GM19324 (cell line): ENCODE measurements at regions not wholly inside any gene's neighbourhood (a gene's known extent, or its start where the extent isn't known, plus 50 kb on each side); places are given as distances from the start of the nearest gene placed in this dataset.

Experiments used
- ATAC-seq: cut with Tn5 transposase; IDR thresholded peaks from one replicate; pipeline ENCODE4 v1.9.1; 2021; ENCODE audit warnings: mild to moderate bottlenecking, moderate library complexity; ENCODE audit not compliant: unreplicated experiment, low FRiP score

DNA sequence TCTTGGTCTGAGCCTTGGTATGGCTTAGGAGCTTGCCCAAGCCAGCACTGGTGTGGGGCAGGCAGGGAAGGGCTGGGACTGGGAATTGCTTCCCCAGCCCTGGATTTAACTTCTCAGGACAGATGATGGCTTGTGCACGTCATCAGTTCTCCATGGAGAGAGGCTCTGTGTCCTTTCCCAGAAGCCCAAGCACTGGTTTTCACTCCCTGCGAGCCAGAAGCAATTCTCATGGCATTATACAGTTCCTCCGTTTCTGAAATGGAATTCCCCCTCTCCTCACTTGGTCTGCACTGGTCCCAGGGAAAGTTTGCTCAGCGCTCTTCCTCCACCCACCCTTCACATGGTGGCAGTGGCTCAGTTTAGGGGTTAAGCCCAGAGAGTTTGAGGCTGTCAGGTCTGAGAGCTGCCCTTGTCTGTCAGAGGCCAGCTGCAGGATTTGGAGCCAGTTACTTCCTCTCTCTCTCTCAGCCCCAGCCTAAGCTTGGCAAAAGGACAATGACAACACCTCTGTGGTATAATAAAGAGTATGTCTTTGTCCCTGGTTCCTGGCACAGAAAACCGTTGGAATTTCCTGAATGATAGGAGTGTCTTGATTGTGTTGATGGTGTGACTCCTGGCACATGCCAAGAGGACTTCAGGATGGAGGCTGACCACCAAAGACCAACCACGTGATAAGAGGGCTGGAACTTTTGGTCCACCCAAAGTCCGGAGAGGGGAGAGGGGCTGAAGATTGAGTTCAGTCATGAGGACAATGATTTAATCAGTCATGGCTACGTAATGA, 219.6 kb upstream of the TNRC6C start:
- ATAC-seq = no peak

DNA sequence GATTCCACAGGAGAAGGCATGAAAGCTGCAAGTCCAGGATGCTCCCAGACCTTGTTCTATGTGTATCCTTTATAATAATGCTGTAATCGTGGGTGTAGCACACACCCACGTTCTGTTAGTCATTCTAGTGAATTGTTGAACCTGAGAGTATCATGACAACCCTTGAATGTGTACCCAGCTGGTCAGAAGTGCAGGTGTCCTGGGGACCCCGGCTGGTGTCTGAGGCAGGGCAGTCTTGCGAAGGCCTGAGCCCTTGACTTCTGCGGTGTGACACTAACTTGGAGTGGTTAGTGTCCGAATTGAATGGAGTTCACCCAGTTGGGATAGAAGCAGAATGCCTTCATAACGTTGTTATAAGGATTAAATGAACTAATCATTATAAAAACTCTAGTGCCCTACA, 218.0 kb upstream of the TNRC6C start:
- no peak for ATAC-seq

DNA sequence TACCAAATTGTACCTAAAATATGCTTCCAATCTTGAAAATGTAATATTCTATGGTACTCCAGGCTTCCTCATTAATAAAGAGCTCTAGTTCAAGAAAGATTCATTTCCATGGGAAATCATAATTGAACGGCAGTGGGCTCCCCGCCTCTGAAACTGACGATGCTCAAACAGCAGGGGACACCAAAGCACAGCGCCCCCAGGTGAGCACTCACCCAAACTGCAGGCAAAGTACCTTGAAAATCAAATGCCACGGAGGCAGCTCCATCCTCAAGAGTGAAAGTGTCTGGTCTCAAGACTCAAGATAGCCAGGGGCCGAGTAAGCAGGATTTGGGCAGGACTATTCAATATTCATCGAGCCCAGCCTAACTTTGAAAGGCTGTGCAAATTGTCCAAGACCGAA, 217.4 kb upstream of the TNRC6C start:
- ATAC-seq = no peak

DNA sequence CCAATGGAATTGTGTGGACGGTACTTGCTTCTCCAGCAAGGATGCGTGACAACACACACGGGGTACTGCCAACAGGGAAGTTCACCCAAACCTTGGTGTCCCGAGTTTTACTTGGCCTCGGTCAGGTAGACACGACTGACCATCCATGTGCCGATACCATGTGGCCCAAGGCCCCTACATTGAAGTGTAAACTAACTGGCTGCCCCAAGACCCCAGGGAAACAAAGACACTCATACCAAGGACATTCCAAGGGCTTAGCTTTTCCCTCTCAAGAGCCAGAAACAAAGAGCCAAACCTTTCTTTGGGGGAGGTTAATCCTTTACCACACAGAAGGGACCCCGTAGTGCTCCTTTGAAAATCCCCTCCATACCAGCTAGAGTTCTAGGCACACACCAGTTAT, 215.9 kb upstream of the TNRC6C start:
- no peak for ATAC-seq

DNA sequence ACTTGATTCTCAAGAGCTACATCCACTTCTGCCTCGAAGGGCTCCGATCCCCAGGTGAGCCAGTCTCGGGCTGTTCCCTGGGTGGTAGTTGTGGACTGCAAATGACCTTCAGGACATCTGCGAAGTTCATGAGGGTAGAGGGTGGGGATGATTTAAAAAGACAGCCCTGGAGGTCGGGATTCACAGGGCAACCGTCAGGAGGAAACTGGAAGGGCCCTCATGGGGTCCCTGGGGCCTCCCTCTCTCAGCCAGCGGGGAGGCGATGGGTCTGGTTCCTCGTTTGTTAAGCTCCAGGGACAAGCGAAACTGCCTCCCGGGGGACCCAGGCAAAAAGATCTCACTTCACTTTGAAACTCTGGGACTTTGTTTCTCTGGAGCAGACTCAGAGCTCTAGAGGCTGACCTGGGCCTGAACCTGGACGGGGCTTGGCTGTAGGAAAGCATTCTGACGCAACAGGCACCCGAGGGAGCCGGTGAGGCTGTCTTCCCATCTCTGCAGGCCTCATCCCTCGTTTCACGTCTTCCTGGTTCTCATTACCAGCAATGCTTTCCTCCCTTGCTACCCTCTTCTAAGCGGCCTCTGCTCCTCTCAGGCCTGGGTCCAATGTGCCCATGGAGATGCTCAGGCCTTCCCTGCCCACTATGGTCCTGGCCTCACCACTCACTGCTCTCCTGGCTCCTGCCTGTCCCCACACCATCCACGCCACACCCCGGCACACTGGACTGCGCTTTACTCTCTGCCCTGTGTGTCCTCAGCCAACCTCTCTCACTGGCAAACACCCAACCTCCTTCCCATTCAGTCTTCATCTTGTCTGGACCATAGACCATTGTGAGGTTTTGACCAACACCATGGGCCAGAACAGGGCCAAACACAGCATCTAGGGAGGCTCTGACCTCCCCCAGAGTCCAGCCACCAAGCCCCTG, 214.2 kb upstream of the TNRC6C start:
- ATAC-seq = no peak

DNA sequence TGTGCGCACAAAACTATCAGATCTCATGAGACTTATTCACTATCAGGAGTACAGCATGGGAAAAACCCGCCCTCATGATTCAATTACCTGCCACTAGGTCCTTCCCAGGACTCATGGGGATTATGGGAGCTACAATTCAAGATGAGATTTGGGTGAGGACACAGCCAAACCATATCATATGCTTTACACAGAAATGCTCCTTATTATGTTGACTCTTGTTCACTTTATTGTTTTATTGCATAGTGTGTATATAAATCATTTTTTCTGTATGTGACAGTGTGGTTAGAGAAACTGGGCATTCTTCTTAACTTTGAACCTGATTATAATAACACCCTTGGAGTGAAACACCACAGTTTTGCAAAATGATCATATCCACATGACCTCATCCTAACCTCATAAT, 212.8 kb upstream of the TNRC6C start:
- ATAC-seq = no peak

DNA sequence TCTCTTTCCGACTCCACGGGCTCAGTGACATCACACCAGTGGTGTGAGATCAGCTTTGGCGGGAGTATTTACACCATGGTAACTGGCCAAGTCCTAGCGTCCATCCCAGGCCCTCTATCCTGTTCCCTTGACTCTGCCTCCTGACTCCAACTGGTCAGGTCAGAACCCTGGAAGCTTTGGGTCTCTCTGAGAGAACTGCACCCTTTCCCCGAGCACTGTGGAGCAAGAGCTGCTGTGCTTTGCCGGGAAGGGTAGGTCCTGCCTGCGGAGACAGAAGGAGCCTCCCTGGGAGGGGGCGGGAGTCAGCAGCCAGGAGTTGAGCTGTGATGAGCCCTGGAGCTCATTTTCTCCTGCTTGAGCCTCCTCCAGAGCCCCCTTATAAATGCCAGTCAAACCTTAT, 212.1 kb upstream of the TNRC6C start:
- no peak for ATAC-seq

DNA sequence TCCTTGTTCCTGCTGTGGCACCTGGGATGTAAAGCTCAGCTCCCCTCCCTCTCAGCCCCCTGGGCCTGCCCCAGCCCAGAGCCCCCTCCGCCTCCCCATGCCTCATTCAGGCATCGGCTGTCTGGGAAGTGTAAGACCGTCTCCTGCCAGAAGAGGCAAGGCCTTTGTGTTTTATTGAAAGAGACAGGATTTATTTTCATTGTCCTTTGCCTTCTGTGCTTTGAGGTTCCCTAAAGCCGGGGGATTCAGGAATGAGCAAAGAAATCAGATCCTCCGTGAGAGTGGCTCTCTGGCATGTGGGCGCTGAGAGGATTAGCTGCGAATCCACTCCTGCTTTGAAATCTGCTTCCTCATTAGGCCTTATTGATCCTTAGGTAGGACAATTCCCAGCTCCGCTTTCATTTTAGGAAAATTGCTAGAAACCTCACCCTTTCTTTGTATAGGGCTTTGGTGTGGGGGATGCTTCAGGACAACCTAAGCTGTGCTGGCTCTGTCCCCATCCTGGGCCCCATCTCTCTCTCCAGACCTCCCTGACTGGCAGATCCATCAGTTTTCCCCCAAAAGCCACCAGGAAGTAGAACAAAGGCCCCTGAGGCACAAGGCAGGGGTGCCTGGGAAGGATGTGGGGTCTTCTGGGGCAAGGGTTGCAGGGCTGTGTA, 211.5 kb upstream of the TNRC6C start:
- ATAC-seq = no peak

DNA sequence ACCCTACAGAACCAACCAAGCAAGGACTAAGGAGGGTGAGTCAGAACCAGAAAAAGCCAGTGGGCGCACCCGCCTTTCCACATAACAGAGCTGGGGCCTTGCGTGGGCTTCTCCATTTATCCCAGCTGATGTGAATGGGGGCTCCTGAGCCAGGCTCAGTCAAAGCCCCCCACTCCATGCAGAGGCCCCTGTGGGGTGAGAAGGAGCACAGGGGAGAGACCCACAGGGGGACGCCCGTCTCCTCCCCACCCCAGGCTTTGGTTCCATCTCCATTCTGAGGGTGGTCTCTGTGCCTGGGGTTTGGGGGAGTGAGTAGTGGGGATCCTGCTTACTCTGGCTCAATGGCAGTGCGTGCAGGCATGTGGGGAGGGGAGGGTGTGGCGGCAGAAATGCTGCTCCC, 210.1 kb upstream of the TNRC6C start:
- ATAC-seq = no peak

DNA sequence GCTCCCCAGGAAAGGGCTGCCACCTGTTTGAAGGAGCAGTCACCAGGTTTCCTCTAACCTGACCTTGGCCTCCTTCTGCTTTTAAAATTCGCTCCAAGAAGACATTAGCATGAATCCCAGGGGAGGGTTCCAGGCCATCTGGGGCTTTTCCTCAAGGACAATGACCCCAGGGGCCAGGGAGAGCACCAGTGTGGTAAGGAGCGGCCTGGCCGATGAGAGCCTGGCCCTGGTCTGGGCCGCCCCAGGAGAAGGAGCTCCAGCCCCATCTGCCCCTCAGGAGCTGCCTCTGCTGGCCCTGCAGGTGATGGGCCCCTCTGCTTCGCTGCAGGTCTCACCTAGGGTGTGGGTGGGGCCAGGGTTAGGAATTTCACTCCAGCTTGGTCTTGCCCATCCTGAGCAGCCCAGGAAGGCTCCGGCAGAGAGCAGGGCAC, 209.2 kb upstream of the TNRC6C start:
- no peak for ATAC-seq

DNA sequence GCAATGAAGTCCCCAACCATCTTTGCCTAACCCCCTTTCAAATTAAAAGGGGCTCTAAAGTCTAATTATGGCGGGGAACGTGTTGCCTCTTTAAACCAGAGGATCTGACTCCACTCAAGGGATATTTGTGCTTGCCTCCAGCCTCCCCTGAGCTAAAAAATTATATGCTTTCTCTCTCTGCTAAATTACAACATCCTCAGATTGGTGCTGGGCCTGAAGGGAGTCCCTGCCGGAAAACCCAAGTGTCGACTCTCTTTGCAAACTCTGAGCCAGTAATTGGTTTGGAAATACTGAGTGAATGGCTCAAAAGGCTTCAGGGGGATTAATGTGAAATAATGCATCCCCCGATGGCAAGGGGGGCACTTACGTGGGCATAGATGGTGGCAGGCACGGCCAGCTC, 208.5 kb upstream of the TNRC6C start:
- no peak for ATAC-seq

DNA sequence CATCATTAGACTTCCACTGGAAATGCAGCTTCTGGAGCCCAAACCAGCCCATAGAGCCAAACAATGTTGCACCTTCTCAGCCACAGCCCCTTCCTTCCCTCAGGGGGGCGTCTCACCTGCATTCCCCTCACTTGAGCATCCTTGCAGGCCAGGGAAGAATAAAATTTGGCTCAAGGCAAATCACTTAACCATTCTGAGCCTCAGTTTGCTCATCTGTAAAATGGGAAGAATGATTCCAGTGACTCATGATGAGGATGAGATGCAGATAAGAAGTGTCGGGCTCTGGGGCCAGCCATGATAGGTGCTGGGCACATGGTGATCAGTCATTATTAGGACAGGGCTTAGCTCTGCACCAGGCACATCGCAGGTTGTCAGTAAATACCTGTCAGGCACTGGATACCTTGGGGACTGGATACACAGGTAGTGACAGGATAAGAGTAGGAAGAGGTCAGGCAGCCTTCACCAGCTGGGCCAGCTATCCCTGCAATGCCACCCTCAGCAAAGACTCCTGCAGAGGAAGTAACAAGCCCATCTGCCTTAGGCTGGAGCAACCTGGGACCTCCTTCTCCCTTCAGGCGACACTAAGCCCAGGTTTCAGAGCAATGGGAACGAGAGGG, 208.0 kb upstream of the TNRC6C start:
- ATAC-seq = no peak

DNA sequence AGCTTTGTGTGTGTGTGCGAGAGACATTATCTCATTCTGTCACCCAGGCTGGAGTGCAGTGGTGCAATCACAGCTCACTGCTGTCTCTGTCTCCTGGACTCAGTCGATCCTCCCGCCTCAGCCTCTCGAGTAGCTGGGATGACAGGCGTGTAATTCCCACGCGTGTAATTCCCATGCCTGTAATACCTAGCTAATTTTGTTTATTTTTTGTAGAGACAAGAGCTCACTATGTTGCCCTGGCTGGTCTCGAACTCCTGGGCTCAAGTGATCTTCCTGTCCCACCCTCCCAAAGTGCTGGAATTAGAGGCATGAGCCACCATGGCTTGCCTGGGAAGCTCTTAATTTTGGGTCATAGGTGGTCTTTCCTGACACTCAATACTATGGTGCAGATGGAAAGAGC, 205.3 kb upstream of the TNRC6C start:
- ATAC-seq = no peak

DNA sequence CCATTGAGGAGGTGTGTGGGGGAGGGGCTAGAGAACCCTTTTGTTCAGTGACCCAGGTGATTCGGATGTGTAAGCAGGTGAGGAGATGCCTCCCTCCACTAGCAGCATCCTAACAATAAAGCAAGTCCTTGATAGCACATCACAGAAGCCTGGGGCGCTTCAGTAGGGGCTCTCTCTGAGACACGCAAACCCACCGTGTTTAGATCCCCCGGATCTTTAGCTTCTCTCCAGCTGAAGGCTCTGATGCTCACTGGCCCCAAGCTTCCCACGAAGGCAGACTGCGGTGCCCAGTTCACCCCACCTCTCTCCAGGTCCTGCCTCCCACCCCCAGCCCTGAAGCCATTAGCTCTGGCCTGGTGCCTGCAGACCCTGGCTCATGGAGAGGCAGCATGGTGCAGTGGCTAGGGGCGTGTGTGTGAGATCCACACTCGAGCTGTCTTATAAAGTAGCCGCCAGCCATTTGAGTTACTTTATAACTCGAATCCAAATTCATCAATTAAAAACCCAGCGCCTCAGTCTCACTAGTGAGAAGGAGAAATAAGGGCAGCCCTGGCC, 204.7 kb upstream of the TNRC6C start:
- ATAC-seq = no peak

DNA sequence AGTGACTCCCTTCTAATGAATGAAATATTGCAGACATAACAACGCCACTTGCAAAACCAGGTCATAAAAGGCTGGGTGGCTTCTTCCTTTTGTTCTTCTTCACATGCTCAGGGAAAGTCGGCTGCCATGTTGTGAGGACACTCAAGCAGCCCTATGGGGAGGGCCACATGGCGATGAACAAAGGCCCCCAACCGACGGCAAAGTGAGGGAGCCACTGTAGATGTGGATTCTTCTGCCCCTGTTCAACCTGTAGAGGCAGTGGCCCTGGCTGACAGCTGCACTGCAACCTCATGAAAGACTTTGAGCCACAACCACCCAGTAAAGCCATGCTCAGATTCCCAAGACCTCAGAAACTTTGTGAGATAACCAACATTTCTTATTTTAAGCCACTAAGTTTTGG, 203.5 kb upstream of the TNRC6C start:
- no peak for ATAC-seq

DNA sequence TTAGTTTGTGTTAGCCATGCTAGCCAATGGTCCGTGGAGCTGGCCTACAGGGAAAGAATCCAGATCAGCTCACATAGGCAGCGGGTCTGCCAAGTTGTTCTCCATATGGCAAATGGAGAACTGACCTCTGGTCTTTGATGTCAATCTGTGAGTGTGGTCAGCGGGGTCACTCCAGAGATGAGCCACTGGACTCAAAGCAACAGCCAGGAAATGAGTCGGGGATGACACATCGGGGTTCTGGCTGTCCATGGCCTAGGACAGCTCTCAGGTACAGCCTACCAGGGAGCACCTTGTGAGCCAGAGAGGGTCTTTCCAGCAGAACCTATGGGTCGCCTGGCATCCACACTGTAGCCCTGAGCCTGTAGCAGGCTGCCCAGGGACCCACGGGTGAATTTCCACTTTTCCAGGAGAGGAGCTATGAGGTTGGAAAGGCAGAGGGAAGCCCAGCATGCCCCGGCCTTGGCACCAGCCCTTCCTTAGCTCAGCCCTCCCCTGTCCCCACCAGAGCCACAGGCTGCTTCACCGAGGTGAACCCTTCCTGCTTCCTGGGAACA, 203.0 kb upstream of the TNRC6C start:
- no peak for ATAC-seq

DNA sequence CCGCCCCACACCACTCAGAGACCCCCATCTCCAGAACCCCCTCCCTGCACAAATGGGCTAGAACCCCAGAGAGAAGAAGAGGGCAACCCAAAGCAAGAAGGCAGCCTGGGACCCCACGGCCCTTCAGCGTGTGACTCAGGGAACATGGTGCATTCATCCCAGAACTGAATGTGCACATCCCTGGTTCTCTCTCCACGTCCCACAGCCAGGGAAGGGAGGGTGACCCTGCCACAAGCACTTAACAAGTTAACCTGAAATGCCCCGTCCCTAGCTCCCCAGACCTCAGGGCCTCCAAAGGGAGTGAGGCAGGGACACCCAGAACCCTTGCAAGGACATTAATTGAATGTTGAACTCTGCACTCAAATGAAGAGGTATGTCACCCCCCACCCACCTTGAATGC, 202.5 kb upstream of the TNRC6C start:
- no peak for ATAC-seq

DNA sequence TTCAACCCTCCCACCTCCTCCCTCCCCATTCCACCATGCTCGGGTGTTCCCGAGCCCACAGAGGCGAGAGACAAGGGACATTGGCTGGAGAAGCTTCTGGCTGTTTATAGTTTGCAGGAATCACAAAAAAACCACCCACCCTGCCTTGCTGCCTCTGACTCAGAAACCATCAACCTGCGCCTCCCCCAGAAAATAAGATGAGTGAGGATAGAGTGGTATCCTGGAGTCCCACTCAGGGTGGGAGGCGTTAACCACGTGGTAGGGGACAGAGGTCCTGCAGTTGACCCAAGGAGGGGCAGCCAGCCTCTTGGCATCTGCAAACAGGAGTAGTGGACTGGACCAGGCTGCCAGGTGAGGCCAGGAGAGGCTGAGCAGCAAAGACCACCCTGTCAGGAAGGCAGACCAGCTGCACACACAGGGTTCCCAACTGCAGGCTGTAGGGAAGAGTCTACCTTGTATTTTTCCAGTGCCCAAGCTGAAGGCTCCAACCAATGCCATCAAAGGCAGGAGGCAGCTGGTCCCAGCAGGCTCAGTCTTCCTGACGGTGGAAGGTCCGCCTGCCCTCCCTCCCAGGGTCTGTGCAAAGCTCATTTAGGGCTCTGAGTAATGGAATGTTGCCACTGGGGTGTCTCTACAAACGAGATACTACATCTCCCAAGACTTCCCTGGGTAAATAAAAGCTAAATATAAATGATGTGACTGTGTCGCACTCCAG, 201.5 kb upstream of the TNRC6C start:
- no peak for ATAC-seq

DNA sequence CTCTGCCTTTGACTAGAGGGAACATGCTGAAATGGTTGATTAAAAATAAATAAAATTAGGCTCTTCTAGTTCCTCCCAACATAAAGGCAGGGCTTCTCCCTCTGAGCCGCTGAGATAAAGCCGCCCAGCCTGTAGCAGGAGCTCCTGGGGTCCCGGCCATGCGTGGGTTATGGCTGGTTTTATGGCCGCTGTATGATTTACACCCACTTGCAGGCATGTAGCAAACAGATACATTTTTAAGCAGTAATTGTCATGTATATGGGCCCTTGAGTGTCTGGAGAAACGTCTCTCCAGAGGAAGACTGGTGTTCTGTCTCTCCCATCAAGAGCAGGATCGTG, 201.0 kb upstream of the TNRC6C start:
- ATAC-seq = no peak

DNA sequence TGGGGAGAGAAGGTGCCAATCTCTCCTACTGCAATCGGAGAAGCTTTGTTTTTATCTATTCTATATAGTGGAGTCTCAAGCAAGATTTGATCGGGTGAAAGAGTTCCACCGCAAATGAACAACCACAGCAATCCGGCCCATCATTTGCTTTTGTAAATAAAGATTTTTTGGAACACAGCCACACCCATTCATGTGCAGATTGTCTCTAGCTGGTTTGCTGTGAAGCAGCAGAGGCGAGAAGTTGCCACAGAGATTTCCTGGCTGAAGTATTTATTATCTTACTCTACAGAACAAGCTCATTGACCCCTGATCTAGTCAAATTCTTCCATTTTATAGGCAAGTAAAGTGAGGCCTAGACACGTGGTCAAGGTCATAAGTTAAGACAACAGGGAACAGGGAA, 195.5 kb upstream of the TNRC6C start:
- no peak for ATAC-seq
